T-helper 2 cell treated with Interferon-gamma antibody and Interleukin-4, amounts not matched to agents 100 ng/mL and 5 ng/mL, for 36 hours (primary cell): ENCODE measurements at regions not wholly inside any gene's neighbourhood (a gene's known extent, or its start where the extent isn't known, plus 50 kb on each side); places are given as distances from the start of the nearest gene placed in this dataset.
"Not testable (repeated sequence)": the region's sequence is repeated elsewhere in the genome, so short reads cannot be mapped to it uniquely, and the experiment has no call there.

ENCODE experiments used
- intact Hi-C: fragments of 100-400 bp; cut with micrococcal nuclease; formaldehyde crosslinking; loops from one replicate; pipeline ENCODE4 v1.15.1; 2023

- intact Hi-C loops: no loop called here
These were observed 264.4 kb upstream of the FOXF1 start for GRCh38 chr16:86245895-86246294.

GRCh38 chr16:86248310-86248905 lies 261.9 kb upstream of the FOXF1 start:
- intact Hi-C loops: no loop called here

- intact Hi-C loops: no loop called here
These were observed 260.7 kb upstream of the FOXF1 start for GRCh38 chr16:86249631-86250030.

- intact Hi-C loops: no loop called here
These were observed 258.6 kb upstream of the FOXF1 start for GRCh38 chr16:86251682-86252081.

- intact Hi-C loops: no loop called here
These were observed 257.7 kb upstream of the FOXF1 start for GRCh38 chr16:86252596-86252995.

GRCh38 chr16:86255966-86256365 lies 254.4 kb upstream of the FOXF1 start:
- intact Hi-C loops: no loop called here

- intact Hi-C loops: no loop called here
These were observed 253.3 kb upstream of the FOXF1 start for GRCh38 chr16:86256995-86257394.

- intact Hi-C loops: no loop called here
These were observed 252.8 kb upstream of the FOXF1 start for GRCh38 chr16:86257546-86257945.

GRCh38 chr16:86258713-86259112 lies 251.6 kb upstream of the FOXF1 start:
- intact Hi-C loops: no loop called here

- intact Hi-C loops: no loop called here
These were observed 250.8 kb upstream of the FOXF1 start for GRCh38 chr16:86259499-86259898.

GRCh38 chr16:86261379-86261778 lies 248.9 kb upstream of the FOXF1 start:
- intact Hi-C loops: no loop called here

GRCh38 chr16:86267657-86268056 lies 242.7 kb upstream of the FOXF1 start:
- intact Hi-C loops: not testable (repeated sequence)

GRCh38 chr16:86270696-86271095 lies 239.6 kb upstream of the FOXF1 start:
- intact Hi-C loops: no loop called here

- intact Hi-C loops: no loop called here
These were observed 237.6 kb upstream of the FOXF1 start for GRCh38 chr16:86272744-86273143.

- intact Hi-C loops: no loop called here
These were observed 233.1 kb upstream of the FOXF1 start for GRCh38 chr16:86277221-86277620.

- intact Hi-C loops: not testable (repeated sequence)
These were observed 232.5 kb upstream of the FOXF1 start for GRCh38 chr16:86277859-86278258.

GRCh38 chr16:86281421-86281820 lies 228.9 kb upstream of the FOXF1 start:
- intact Hi-C loops: no loop called here

- intact Hi-C loops: no loop called here
These were observed 226.4 kb upstream of the FOXF1 start for GRCh38 chr16:86283944-86284343.

GRCh38 chr16:86285421-86285820 lies 224.9 kb upstream of the FOXF1 start:
- intact Hi-C loops: no loop called here

GRCh38 chr16:86285938-86286921 lies 224.1 kb upstream of the FOXF1 start:
- intact Hi-C loops: no loop called here

GRCh38 chr16:86286991-86287663 lies 223.2 kb upstream of the FOXF1 start:
- intact Hi-C loops: no loop called here

GRCh38 chr16:86287664-86288201 lies 222.6 kb upstream of the FOXF1 start:
- intact Hi-C loops: no loop called here
